ENCODE measurements at regions not wholly inside any gene's neighbourhood (a gene's known extent, or its start where the extent isn't known, plus 50 kb on each side); places are given as distances from the start of the nearest gene placed in this dataset.

- no peak overlapping the region for H2AFZ ChIP-seq (ENCODE audit: low read depth, low read length, poor library complexity, severe bottlenecking)
- RAD21 ChIA-PET (ENCODE audit: low non-redundant PET in 1 of 2, low total read pairs in 2 of 2, uncharacterized antibody in 2 of 2, unreplicated experiment in 2 of 2) = no interaction called here
- H4K20me1 ChIP-seq (ENCODE audit: insufficient read depth) = no peaks in the 10 kb centered on the region
- H3K27me3 ChIP-seq (ENCODE audit: insufficient read depth, low read length) = no peaks in the 10 kb centered on the region
- DNase-seq (ENCODE audit: low read depth, low spot score) (no peak), ATAC-seq (no peak)
- H3K4me1 ChIP-seq (ENCODE audit: control insufficient read depth in 1 of 2, insufficient read depth in 2 of 2, low read length in 2 of 2) = peaks cover 0 to 14% of the 10 kb centered on the region in 2 experiments; a peak in 3 of 4 replicates
- CTCF ChIA-PET = no interaction called here
- no peak overlapping the region for H3K9ac ChIP-seq (ENCODE audit: low read length)
- POLR2A ChIA-PET = no interaction called here
- H3K9me2 ChIP-seq (ENCODE audit: insufficient read depth) = no peaks in the 10 kb centered on the region
- H3K9me3 ChIP-seq (ENCODE audit: control insufficient read depth in 1 of 2, insufficient read depth in 1 of 2, low read depth in 1 of 2, low read length in 2 of 2) = no peaks in the 10 kb centered on the region
- no TSS peak for BruUV-seq (replicated peaks)
- no peak overlapping the region for H3K4me3 ChIP-seq (replicated peaks in 1 of 2; ENCODE audit: low read depth in 1 of 2, low read length in 2 of 2)
- no peak overlapping the region for H3K4me2 ChIP-seq (ENCODE audit: low read length)
- H3K27ac ChIP-seq (ENCODE audit: low read depth, low read length) = no peak overlapping the region
- intact Hi-C loops (cut with micrococcal nuclease) = no loop called here
- H3K79me2 ChIP-seq (ENCODE audit: insufficient read depth, low read length) = no peaks in the 10 kb centered on the region
- H3K36me3 ChIP-seq (ENCODE audit: control insufficient read depth in 1 of 2, insufficient read depth in 2 of 2, low read length in 2 of 2) = no peaks in the 10 kb centered on the region
- TF ChIP-seq SIN3A (IDR thresholded peaks at IDR 0.05; ENCODE audit: low read depth) (no peak), EZH2phosphoT487 (IDR thresholded peaks at IDR 0.05; ENCODE audit: borderline replicate concordance) (no peak), SP1 (IDR thresholded peaks at IDR 0.05; ENCODE audit: low read depth) (no peak), EZH2 (IDR thresholded peaks at IDR 0.05) (no peak)
Observed at GRCh38 chr2:147468349-147468748, 376.5 kb upstream of the ACVR2A start.

GRCh38 chr2:147467441-147467840 is 377.4 kb upstream of the ACVR2A start:
- Histone ChIP-seq H3K9ac (ENCODE audit: low read length) (no peak overlapping the region), H3K4me1 (ENCODE audit: control insufficient read depth in 1 of 2, insufficient read depth in 2 of 2, low read length in 2 of 2) (peaks cover 0 to 14% of the 10 kb centered on the region in 2 experiments; a peak in 3 of 4 replicates), H3K27me3 (ENCODE audit: insufficient read depth, low read length) (no peaks in the 10 kb centered on the region), H3K9me2 (ENCODE audit: insufficient read depth) (no peaks in the 10 kb centered on the region), H4K20me1 (ENCODE audit: insufficient read depth) (no peaks in the 10 kb centered on the region), H2AFZ (ENCODE audit: low read depth, low read length, poor library complexity, severe bottlenecking) (no peak overlapping the region), H3K36me3 (ENCODE audit: control insufficient read depth in 1 of 2, insufficient read depth in 2 of 2, low read length in 2 of 2) (no peaks in the 10 kb centered on the region), H3K4me2 (ENCODE audit: low read length) (no peak overlapping the region), H3K9me3 (ENCODE audit: control insufficient read depth in 1 of 2, insufficient read depth in 1 of 2, low read depth in 1 of 2, low read length in 2 of 2) (no peaks in the 10 kb centered on the region), H3K79me2 (ENCODE audit: insufficient read depth, low read length) (no peaks in the 10 kb centered on the region), H3K4me3 (replicated peaks in 1 of 2; ENCODE audit: low read depth in 1 of 2, low read length in 2 of 2) (no peak overlapping the region), H3K27ac (ENCODE audit: low read depth, low read length) (no peak overlapping the region)
- ChIA-PET RAD21 (ENCODE audit: low non-redundant PET in 1 of 2, low total read pairs in 2 of 2, uncharacterized antibody in 2 of 2, unreplicated experiment in 2 of 2) (no interaction called here), CTCF (no interaction called here), POLR2A (no interaction called here)
- ATAC-seq (no peak), DNase-seq (ENCODE audit: low read depth, low spot score) (no peak)
- no TSS peak for BruUV-seq (replicated peaks)
- TF ChIP-seq ZBTB33 (IDR thresholded peaks at IDR 0.05; ENCODE audit: extremely low read depth, insufficient replicate concordance, low read length) (no peak), CBX3 (IDR thresholded peaks at IDR 0.05; ENCODE audit: low read depth) (no peak), RAD21 (IDR thresholded peaks at IDR 0.05; ENCODE audit: low read depth) (no peak), JUND (IDR thresholded peaks at IDR 0.05) (no peak), ZNF274 (IDR thresholded peaks at IDR 0.05; ENCODE audit: low read depth, low read length) (no peak), ZFX (IDR thresholded peaks at IDR 0.05) (no peak), REST (IDR thresholded peaks at IDR 0.05; ENCODE audit: low read depth) (no peak), ELF1 (IDR thresholded peaks at IDR 0.05; ENCODE audit: borderline replicate concordance, low read depth) (no peak), EZH2 (IDR thresholded peaks at IDR 0.05) (no peak), CEBPB (IDR thresholded peaks at IDR 0.05; ENCODE audit: low read depth) (no peak), EZH2phosphoT487 (IDR thresholded peaks at IDR 0.05; ENCODE audit: borderline replicate concordance) (no peak), EGR1 (IDR thresholded peaks at IDR 0.05; ENCODE audit: low read depth) (no peak)
- intact Hi-C loops (cut with micrococcal nuclease) = no loop called here
